ENCODE measurements at regions not wholly inside any gene's neighbourhood (a gene's known extent, or its start where the extent isn't known, plus 50 kb on each side); places are given as distances from the start of the nearest gene placed in this dataset.

DNA sequence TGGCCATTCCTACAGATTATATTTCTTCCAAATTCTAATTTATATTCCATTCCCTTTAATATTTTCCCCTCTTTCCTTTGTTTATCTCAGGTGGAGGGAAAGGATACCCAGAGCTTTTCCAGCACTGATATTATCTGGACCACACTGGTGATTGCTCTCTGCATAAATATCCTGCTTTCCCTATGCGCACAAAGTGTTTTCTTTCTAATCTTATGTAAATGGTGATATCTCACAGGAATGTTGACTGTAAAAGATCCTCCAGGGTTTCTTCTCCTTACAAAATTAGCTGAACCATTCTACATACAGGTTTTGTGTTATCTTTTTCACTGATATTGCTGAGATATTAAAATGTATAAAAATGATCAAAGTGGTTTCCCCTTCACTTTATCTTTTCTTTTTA lies 59.1 kb upstream of the GALNT13 start:
- Mint-ChIP-seq H3K27me3 (no peaks in the 10 kb centered on the region), H3K36me3 (ENCODE audit: low read depth) (no peaks in the 10 kb centered on the region), H3K4me1 (ENCODE audit: low read depth) (no peaks in the 10 kb centered on the region), H3K9me3 (peaks cover 9% of the 10 kb centered on the region), H3K27ac (no peak overlapping the region), H3K4me3 (no peak overlapping the region)
- ChIA-PET CTCF (no interaction called here), POLR2A (no interaction called here)
- peaks cover 0 to 8% of the 10 kb centered on the region in 2 experiments for H3K9me3 ChIP-seq (ENCODE audit: control insufficient read depth in 1 of 2, insufficient read depth in 1 of 2, low read length in 2 of 2)
- no peak for DNase-seq
- TF ChIP-seq, protein P1, sequence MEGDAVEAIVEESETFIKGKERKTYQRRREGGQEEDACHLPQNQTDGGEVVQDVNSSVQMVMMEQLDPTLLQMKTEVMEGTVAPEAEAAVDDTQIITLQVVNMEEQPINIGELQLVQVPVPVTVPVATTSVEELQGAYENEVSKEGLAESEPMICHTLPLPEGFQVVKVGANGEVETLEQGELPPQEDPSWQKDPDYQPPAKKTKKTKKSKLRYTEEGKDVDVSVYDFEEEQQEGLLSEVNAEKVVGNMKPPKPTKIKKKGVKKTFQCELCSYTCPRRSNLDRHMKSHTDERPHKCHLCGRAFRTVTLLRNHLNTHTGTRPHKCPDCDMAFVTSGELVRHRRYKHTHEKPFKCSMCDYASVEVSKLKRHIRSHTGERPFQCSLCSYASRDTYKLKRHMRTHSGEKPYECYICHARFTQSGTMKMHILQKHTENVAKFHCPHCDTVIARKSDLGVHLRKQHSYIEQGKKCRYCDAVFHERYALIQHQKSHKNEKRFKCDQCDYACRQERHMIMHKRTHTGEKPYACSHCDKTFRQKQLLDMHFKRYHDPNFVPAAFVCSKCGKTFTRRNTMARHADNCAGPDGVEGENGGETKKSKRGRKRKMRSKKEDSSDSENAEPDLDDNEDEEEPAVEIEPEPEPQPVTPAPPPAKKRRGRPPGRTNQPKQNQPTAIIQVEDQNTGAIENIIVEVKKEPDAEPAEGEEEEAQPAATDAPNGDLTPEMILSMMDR (IDR thresholded peaks at IDR 0.05): no peak
- H3K27ac ChIP-seq (ENCODE audit: low read depth in 1 of 2, low read length in 2 of 2): no peak overlapping the region
- H3K4me3 ChIP-seq (ENCODE audit: low read length): no peak overlapping the region
- H3K27me3 ChIP-seq (ENCODE audit: control insufficient read depth in 1 of 2, insufficient read depth in 2 of 2, low read length in 2 of 2): no peaks in the 10 kb centered on the region
- H3K36me3 ChIP-seq (ENCODE audit: insufficient read depth, low read length): no peaks in the 10 kb centered on the region
- H3K4me1 ChIP-seq (ENCODE audit: insufficient read depth, low read length): no peaks in the 10 kb centered on the region
- intact Hi-C loops (cut with DNase I, micrococcal nuclease): no loop called here
- ATAC-seq (ENCODE audit: poor library complexity): no peak

DNA sequence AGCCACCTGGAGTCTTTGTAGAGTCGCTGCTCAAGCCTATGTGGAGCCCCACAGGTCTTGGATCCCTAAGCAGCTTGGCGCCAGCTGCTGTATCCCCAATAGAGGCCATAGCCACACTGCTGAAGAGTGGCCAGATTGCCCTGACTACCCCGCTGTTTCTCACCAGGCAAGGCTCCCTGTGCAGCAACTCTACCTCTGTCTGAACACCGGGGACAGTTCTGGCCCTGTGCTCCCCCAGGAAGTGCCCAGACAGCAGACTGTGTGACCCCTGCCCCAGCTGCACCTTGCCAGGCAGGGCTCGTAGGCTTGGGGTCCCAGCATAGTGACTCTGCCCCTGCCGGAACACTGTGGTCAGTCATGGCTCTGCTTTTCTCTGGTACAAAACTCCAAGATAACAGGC lies 53.5 kb upstream of the GALNT13 start:
- ATAC-seq (ENCODE audit: poor library complexity) (no peak), DNase-seq (no peak)
- Mint-ChIP-seq H3K36me3 (ENCODE audit: low read depth) (no peaks in the 10 kb centered on the region), H3K9me3 (peaks cover 9% of the 10 kb centered on the region), H3K4me3 (no peak overlapping the region), H3K27ac (no peak overlapping the region), H3K4me1 (ENCODE audit: low read depth) (no peaks in the 10 kb centered on the region), H3K27me3 (no peaks in the 10 kb centered on the region)
- Histone ChIP-seq H3K27ac (ENCODE audit: low read depth in 1 of 2, low read length in 2 of 2) (no peak overlapping the region), H3K4me3 (ENCODE audit: low read length) (no peak overlapping the region), H3K4me1 (ENCODE audit: insufficient read depth, low read length) (no peaks in the 10 kb centered on the region), H3K27me3 (ENCODE audit: control insufficient read depth in 1 of 2, insufficient read depth in 2 of 2, low read length in 2 of 2) (no peaks in the 10 kb centered on the region), H3K9me3 (ENCODE audit: control insufficient read depth in 1 of 2, insufficient read depth in 1 of 2, low read length in 2 of 2) (peaks cover 0 to 14% of the 10 kb centered on the region in 2 experiments), H3K36me3 (ENCODE audit: insufficient read depth, low read length) (no peaks in the 10 kb centered on the region)
- TF ChIP-seq, protein P1 (IDR thresholded peaks at IDR 0.05): no peak
- ChIA-PET CTCF (interaction anchor here (0.6 kb wide), 1 partner anchor 15 kb away, joined by 3 read pairs; no protein-coding TSS in a partner anchor), POLR2A (no interaction called here)
- intact Hi-C loops (cut with DNase I, micrococcal nuclease): loop anchor here in 1 of 2 experiments (5.0 kb wide), 1 partner anchor 51 kb away; no protein-coding TSS in a partner anchor

DNA sequence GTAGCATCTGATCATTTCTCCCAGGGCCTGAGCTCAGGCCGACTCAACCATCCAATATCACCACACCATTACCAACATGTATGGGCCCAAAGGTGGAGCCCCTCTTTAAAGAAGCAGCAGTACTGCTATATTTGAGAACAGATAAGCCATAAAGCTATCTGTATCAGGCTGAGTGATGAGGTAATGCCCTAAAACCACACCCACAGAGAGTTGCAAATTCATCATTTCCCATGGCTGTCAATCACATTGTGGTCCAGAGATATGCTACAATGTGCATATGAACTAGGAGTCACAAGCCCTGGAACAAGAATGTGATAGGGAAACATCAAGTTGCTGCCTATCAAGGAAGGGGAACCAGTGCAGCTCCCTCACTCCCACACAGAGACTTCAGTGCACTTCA lies 52.6 kb upstream of the GALNT13 start:
- Mint-ChIP-seq H3K9me3 (peaks cover 9% of the 10 kb centered on the region), H3K27me3 (no peaks in the 10 kb centered on the region), H3K36me3 (ENCODE audit: low read depth) (no peaks in the 10 kb centered on the region), H3K4me3 (no peak overlapping the region), H3K4me1 (ENCODE audit: low read depth) (no peaks in the 10 kb centered on the region), H3K27ac (no peak overlapping the region)
- CTCF ChIA-PET: no interaction called here
- intact Hi-C loops (cut with DNase I, micrococcal nuclease): loop anchor here in 1 of 2 experiments (5.0 kb wide), 1 partner anchor 52 kb away; no protein-coding TSS in a partner anchor
- no peaks in the 10 kb centered on the region for H3K27me3 ChIP-seq (ENCODE audit: control insufficient read depth in 1 of 2, insufficient read depth in 2 of 2, low read length in 2 of 2)
- POLR2A ChIA-PET: no interaction called here
- ATAC-seq (ENCODE audit: poor library complexity) (no peak), DNase-seq (no peak)
- peaks cover 0 to 11% of the 10 kb centered on the region in 2 experiments for H3K9me3 ChIP-seq (ENCODE audit: control insufficient read depth in 1 of 2, insufficient read depth in 1 of 2, low read length in 2 of 2)
- H3K4me1 ChIP-seq (ENCODE audit: insufficient read depth, low read length): no peaks in the 10 kb centered on the region
- H3K36me3 ChIP-seq (ENCODE audit: insufficient read depth, low read length): no peaks in the 10 kb centered on the region
- no peak overlapping the region for H3K4me3 ChIP-seq (ENCODE audit: low read length)
- TF ChIP-seq, protein P1 (IDR thresholded peaks at IDR 0.05): no peak
- no peak overlapping the region for H3K27ac ChIP-seq (ENCODE audit: low read depth in 1 of 2, low read length in 2 of 2)
